Ovary (tissue), 7 donors: ENCODE measurements at regions not wholly inside any gene's neighbourhood (a gene's known extent, or its start where the extent isn't known, plus 50 kb on each side); places are given as distances from the start of the nearest gene placed in this dataset.

Experiments
- DNase-seq, 5 donors: peaks; one replicate each; pipeline ENCODE4 v3.0.0-alpha.2; 2019 to 2020
- H3K27ac ChIP-seq, 2 donors: fragments of 200-600 bp; one replicate each; pipeline versions ENCODE4 v1.5.1 to v1.8.0; 2019 to 2022
- H3K27me3 ChIP-seq: fragments of 200-600 bp; one replicate; pipeline ENCODE4 v1.8.0; 2022
- H3K36me3 ChIP-seq: fragments of 200-600 bp; sonication (generic); one replicate; pipeline ENCODE4 v1.5.1; 2019
- H3K4me1 ChIP-seq: one replicate; pipeline ENCODE4 v1.8.1; 2013; ENCODE audit warnings: mild to moderate bottlenecking, moderate library complexity; ENCODE audit not compliant: insufficient read depth
- H3K4me3 ChIP-seq: fragments of 200-600 bp; sonication (generic); one replicate; pipeline ENCODE4 v1.5.1; 2017
- H3K9me3 ChIP-seq, 2 donors: fragments of 200-600 bp in 1 of 2; sonication (generic) in 1 of 2; one replicate each; pipeline versions ENCODE4 v1.5.1 to v1.8.1; 2013 to 2019; ENCODE audit warnings: mild to moderate bottlenecking in 1 of 2, moderate library complexity in 1 of 2
- EP300 ChIP-seq: sonication (generic); formaldehyde crosslinking; IDR thresholded peaks from one replicate; pipeline ENCODE4 v1.6.1; 2017; ENCODE audit warnings: antibody characterized with exemption
- POLR2A ChIP-seq: fragments of 450-650 bp; IDR thresholded peaks from one replicate; pipeline ENCODE4 v1.6.1; 2017; ENCODE audit warnings: antibody characterized with exemption, mild to moderate bottlenecking, moderate library complexity
- WGBS, 3 donors: extraction: QIAGEN DNeasy Blood & Tissue Kit in 1 of 3; methylation state at CpG; one replicate each; pipeline versions ENCODE4 v1.1.5 to v1.1.7; 2013 to 2017; 5-methylcytosine and 5-hydroxymethylcytosine counted together
- intact Hi-C, 4 donors: fragments of 100-400 bp; cut with DNase I; formaldehyde crosslinking; loops; one replicate each; pipeline versions ENCODE4 v1.11.0 to v1.15.1; 2022 to 2023
- TF ChIP-seq, protein P1 (sequence below), 3 donors: fragments of 450-650 bp in 2 of 3; fragments of 200-600 bp in 1 of 3; IDR thresholded peaks; one replicate each; pipeline versions ENCODE4 v1.5.1 to v1.8.0; 2016 to 2022; ENCODE audit warnings: antibody characterized with exemption in 3 of 3, mild to moderate bottlenecking in 1 of 3
- donor health status: DM: no; HTN: no; CAD: no; lungs with moderate emphysema.
- donor health status: DM: no; HTN: no; CAD: no.
- donor health status: Bipolar disorder and iron deficiency.
- donor health status: DM: no; HTN: no; CAD: no.
- donor health status: DM: yes; HTN: yes; CAD: no.

DNA sequence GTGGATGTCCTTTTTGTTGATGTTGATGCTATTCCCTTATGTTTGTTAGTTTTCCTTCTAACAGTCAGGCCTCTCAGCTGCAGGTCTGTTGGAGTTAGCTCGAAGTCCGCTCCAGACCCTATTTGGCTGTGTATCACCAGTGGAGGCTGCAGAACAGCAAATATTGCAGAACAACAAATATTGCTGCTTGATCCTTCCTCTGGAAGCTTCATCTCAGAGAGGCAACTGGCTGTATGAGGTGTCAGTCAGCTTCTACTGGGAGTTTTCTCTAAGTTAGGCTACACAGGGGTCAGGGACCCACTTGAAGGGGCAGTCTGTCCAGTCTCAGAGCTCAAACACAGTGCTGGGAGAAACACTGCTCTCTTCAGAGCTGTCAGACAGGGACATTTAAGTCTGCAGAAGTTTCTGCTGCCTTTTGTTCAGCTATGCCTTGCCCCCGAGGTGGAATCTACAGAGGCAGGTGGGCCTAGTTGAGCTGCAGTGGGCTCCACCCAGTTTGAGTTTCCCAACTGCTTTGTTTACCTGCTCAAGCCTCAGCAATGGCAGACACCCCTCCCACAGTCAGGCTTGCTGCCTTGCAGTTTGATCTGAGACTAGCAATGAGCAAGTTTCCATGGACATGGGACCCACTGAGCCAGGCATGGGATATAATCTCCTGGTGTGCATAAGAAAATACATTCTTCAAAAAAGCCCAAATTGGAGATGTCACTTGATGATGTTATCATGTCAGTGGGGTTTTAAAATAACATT, 99.5 kb downstream of the KDM5D start:
- DNase-seq: no peak
- no peaks in the 10 kb centered on the region for H3K36me3 ChIP-seq
- WGBS, 3 donors: no CpG with 5 or more reads among the region's 3 CpGs

DNA sequence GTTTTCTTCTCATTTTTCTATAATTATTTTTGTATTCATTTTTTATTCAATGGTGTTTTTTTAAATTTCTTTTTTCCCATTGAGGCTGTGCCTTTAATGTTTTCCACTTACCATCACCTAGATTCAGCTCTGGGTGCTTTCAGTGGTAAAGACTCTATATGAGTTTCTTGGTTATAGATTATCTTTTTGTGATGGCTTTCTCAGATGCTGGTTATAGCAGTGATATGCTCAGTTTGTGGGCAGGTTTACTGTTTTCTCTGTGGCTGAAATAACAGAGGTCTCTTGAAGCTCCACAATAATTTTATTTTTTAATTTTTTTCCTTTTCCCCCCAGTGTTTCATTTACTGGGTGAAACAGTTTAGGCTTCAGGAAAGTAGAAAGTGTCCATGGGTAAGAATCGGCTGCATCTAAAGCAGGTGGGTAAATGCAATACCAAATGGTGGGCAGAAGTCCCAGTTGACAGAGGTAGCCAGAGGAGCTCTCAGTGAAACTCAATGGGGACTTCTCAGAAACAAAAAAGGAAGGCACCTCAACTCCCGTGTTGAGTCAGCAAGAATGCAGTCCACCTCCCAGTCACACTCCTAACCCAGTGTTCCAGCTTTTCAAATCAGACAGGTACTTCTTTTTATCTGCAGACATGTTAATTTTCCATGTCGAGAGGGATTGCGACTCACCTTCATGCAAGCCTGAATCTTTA, 106.7 kb downstream of the KDM5D start:
- Histone ChIP-seq H3K27me3 (no peaks in the 10 kb centered on the region), H3K27ac (no peak overlapping the region), H3K4me1 (no peaks in the 10 kb centered on the region), H3K4me3 (no peak overlapping the region), H3K9me3 (no peaks in the 10 kb centered on the region), H3K36me3 (no peaks in the 10 kb centered on the region)
- intact Hi-C loops: no loop called here
- no peak for TF ChIP-seq POLR2A
- TF ChIP-seq, protein P1, sequence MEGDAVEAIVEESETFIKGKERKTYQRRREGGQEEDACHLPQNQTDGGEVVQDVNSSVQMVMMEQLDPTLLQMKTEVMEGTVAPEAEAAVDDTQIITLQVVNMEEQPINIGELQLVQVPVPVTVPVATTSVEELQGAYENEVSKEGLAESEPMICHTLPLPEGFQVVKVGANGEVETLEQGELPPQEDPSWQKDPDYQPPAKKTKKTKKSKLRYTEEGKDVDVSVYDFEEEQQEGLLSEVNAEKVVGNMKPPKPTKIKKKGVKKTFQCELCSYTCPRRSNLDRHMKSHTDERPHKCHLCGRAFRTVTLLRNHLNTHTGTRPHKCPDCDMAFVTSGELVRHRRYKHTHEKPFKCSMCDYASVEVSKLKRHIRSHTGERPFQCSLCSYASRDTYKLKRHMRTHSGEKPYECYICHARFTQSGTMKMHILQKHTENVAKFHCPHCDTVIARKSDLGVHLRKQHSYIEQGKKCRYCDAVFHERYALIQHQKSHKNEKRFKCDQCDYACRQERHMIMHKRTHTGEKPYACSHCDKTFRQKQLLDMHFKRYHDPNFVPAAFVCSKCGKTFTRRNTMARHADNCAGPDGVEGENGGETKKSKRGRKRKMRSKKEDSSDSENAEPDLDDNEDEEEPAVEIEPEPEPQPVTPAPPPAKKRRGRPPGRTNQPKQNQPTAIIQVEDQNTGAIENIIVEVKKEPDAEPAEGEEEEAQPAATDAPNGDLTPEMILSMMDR (IDR thresholded peaks at IDR 0.05): no peak
- no peak for TF ChIP-seq EP300
- DNase-seq: no peak
- WGBS, 3 donors: no CpG with 5 or more reads among the region's 4 CpGs

More for the DNA sequence above, 99.5 kb downstream of the KDM5D start:
- intact Hi-C loops: no loop called here
- H3K9me3 ChIP-seq: no peaks in the 10 kb centered on the region
- no peak overlapping the region for H3K27ac ChIP-seq
- H3K4me1 ChIP-seq: no peaks in the 10 kb centered on the region
- TF ChIP-seq EP300 (no peak), POLR2A (no peak)
- TF ChIP-seq, protein P1 (IDR thresholded peaks at IDR 0.05): no peak
- H3K4me3 ChIP-seq: no peak overlapping the region
- H3K27me3 ChIP-seq: no peaks in the 10 kb centered on the region

DNA sequence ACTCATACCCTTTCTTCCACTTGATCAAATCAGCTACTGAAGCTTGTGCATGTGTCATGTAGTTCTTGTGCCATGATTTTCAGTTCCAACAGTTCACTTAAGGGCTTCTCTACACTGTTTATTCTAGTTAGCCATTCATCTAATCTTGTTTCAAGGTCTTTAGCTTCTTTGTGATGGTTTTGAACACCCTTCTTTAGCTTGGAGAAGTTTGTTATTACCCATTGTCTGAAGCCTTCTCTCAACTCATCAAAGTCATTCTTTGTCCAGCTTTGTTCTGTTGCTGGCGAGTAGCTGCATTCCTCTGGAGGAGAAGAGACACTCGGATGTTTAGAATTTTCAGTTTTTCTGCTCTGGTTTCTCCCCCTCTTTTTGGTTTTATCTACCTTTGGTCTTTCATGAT, 115.6 kb downstream of the KDM5D start:
- TF ChIP-seq POLR2A (no peak), EP300 (no peak)
- TF ChIP-seq, protein P1 (IDR thresholded peaks at IDR 0.05): no peak
- Histone ChIP-seq H3K27ac (no peak overlapping the region), H3K36me3 (no peaks in the 10 kb centered on the region), H3K9me3 (no peaks in the 10 kb centered on the region), H3K4me1 (no peaks in the 10 kb centered on the region), H3K27me3 (no peaks in the 10 kb centered on the region), H3K4me3 (no peak overlapping the region)
- intact Hi-C loops: no loop called here
- no CpG with 5 or more reads among the region's 2 CpGs for WGBS, 3 donors
- DNase-seq: no peak

DNA sequence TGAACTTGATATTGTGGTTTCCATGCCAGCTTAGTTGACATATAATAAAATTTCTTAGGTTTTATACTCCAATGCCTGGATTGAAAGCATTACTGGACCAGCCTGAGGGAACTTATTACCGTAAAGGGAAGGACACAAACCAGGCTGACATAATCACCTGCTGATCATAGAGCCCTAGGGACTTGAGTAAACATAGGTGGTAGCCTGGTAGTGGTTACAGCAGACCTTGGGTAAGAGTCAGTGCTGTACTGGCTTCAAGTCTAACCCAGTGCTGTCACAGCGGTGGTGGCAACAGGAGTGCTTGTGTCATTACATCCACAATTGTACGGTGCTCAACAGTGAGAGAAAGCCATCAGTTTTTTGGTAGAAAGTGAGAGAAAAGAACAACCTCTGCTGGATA, 122.1 kb downstream of the KDM5D start:
- H3K4me3 ChIP-seq: no peak overlapping the region
- H3K4me1 ChIP-seq: no peaks in the 10 kb centered on the region
- no peak overlapping the region for H3K27ac ChIP-seq
- H3K27me3 ChIP-seq: no peaks in the 10 kb centered on the region
- intact Hi-C loops: no loop called here
- WGBS, 3 donors: no CpG with 5 or more reads among the region's 3 CpGs
- no peaks in the 10 kb centered on the region for H3K36me3 ChIP-seq
- no peak for DNase-seq
- H3K9me3 ChIP-seq: no peaks in the 10 kb centered on the region
- TF ChIP-seq POLR2A (no peak), EP300 (no peak)
- TF ChIP-seq, protein P1 (IDR thresholded peaks at IDR 0.05): no peak
